GM19467 (cell line): ENCODE measurements at regions not wholly inside any gene's neighbourhood (a gene's known extent, or its start where the extent isn't known, plus 50 kb on each side); places are given as distances from the start of the nearest gene placed in this dataset.
"Not testable (repeated sequence)": the region's sequence is repeated elsewhere in the genome, so short reads cannot be mapped to it uniquely, and the experiment has no call there.

Experiments
- ATAC-seq: cut with Tn5 transposase; IDR thresholded peaks from one replicate; pipeline ENCODE4 v1.9.1; 2021; ENCODE audit warnings: mild to moderate bottlenecking, moderate library complexity; ENCODE audit not compliant: unreplicated experiment

- no peak for ATAC-seq
These were observed 102.4 kb upstream of the CADM1 start for GRCh38 chr11:115606498-115607220.

- ATAC-seq: no peak
These were observed 101.8 kb upstream of the CADM1 start for GRCh38 chr11:115605871-115606497.

- not testable (repeated sequence) for ATAC-seq
These were observed 101.2 kb upstream of the CADM1 start for GRCh38 chr11:115605397-115605796.

- ATAC-seq: no peak
These were observed 94.9 kb upstream of the CADM1 start for GRCh38 chr11:115599125-115599524.

GRCh38 chr11:115598257-115598901 is 94.2 kb upstream of the CADM1 start:
- ATAC-seq: no peak

GRCh38 chr11:115591380-115591779 is 87.2 kb upstream of the CADM1 start:
- ATAC-seq: no peak

- no peak for ATAC-seq
These were observed 86.0 kb upstream of the CADM1 start for GRCh38 chr11:115590254-115590653.

GRCh38 chr11:115587718-115588342 is 83.6 kb upstream of the CADM1 start:
- ATAC-seq: no peak

GRCh38 chr11:115585361-115586024 is 81.3 kb upstream of the CADM1 start:
- peak; percentile 70 for ATAC-seq

- no peak for ATAC-seq
These were observed 77.8 kb upstream of the CADM1 start for GRCh38 chr11:115581871-115582639.

GRCh38 chr11:115580927-115581680 is 76.9 kb upstream of the CADM1 start:
- no peak for ATAC-seq

GRCh38 chr11:115580416-115580815 is 76.2 kb upstream of the CADM1 start:
- no peak for ATAC-seq

- no peak for ATAC-seq
These were observed 75.1 kb upstream of the CADM1 start for GRCh38 chr11:115579181-115579825.

- ATAC-seq: no peak
These were observed 74.1 kb upstream of the CADM1 start for GRCh38 chr11:115578275-115578674.

GRCh38 chr11:115577701-115578100 is 73.5 kb upstream of the CADM1 start:
- ATAC-seq: no peak

GRCh38 chr11:115576606-115577380 is 72.6 kb upstream of the CADM1 start:
- no peak for ATAC-seq

GRCh38 chr11:115572551-115572950 is 68.3 kb upstream of the CADM1 start:
- no peak for ATAC-seq

- ATAC-seq: no peak
These were observed 62.1 kb upstream of the CADM1 start for GRCh38 chr11:115566180-115566764.
